T-helper 9 cell (primary cell): ENCODE measurements at regions not wholly inside any gene's neighbourhood (a gene's known extent, or its start where the extent isn't known, plus 50 kb on each side); places are given as distances from the start of the nearest gene placed in this dataset.

Experiments
- DNase-seq: peaks from one replicate; pipeline ENCODE4 v3.0.0-alpha.2; 2020

DNA sequence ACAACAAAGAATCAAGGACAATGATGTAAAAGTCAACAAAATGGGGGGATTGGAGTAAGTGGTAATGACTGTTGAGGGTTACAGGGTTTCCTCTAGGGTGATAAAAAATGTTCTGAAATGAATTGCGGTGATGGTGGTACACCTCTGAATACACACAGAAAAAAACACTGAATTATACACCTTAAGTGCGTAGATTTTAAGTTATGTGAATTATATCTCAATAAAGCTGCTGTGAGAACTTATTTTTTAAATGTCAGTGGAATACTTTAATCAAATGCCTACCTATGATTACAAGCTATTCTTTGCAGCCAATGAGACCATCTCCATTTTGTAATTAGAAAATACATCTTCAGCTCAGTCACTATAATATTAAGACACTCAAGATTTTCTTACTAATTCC is 53.5 kb downstream of the ZNF608 start:
- no peak for DNase-seq

DNA sequence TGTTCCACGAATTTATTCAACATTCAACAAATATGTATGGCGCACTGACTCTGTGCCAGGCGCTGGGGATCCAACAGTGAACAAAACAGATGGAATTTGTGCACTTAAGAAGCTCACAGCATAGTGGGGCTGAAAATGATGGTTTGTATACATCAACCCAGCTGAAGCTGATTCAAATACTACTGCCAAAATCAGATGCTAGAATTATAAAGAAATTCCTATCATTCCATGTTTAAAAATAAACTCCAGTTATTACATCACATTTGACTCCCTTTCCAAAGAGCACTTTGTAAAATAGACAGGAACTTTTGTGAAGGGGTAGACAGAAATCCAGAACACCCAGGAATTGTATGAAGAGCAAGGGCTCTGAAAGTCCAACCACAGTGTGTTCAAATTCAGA is 54.1 kb downstream of the ZNF608 start:
- no peak for DNase-seq

DNA sequence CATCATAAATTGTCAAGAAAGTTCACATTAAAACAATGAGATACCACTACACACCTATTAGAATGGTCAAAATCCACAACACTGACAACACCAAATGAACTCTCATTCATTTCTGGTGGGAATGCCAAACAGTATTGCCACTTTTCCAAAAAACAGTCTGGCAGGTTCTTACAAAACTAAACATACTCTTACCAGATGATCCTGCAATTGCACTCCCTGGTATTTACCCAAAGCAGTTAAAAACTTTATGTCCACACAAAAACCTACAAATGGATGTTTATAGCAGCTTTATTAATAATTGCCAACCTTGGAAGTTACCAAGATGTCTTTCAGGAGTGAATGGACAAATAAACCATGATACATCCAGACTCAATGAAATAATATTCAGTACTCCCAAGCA is 56.8 kb downstream of the ZNF608 start:
- DNase-seq, result no peak

DNA sequence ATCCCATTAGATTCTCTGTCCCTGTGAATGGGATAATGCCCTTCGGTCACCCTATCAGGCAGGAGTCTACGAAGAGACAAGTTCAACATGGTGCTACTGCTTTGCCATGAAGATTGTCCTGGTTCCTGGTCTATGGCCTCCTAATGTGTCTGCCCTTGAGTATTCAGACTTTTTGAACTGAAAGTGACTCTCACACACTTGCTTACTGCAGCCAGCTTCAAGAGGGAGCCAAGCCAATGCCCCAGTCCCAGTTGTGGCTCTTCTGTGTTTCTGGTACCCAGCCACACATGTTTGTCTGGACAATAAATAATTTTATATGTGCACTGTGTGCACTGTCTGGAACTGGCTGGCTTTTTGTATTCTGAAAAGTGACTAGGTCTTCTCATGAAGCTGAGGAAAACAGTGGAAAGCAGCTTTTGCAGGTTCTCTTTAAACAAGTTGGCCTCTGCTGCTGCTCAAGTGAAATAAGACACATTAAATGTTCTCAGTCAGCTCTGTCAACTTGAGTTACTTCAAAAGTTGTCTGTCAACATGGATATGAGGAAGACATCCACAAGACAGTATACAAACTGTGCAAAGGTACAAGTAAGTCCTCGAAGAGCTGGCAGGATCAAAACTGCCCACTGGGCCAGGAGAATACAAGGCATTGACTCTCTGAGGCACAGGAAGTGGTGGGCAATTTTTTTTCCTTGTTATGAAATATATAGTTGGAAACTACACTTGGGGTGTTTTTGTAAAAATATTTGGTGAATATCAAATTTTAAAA is 60.0 kb downstream of the ZNF608 start:
- no peak for DNase-seq

DNA sequence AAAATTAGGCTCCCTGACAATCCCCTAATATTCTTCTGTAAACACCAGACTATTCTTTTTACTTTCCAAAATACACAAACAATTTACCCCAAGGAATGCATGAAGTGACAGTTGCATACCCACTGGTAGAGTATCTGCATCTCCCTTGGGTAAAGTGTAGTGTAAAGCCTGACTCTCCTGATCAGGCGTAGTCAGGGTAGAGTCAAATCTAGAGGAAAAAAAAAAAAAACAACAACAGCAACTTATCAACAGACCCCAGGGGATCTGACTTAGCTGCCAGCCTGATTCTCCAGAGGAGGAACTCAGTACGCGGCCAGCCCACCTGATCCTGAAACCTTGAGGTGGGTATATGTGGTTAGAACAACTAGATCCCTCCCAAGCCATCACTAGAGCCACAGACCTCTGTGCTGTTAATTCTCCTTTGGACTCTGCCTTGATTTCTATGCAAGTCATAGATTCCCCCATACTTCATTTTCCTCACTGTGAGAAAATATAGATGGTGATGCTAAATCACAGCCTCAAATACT is 61.0 kb downstream of the ZNF608 start:
- DNase-seq, result no peak

DNA sequence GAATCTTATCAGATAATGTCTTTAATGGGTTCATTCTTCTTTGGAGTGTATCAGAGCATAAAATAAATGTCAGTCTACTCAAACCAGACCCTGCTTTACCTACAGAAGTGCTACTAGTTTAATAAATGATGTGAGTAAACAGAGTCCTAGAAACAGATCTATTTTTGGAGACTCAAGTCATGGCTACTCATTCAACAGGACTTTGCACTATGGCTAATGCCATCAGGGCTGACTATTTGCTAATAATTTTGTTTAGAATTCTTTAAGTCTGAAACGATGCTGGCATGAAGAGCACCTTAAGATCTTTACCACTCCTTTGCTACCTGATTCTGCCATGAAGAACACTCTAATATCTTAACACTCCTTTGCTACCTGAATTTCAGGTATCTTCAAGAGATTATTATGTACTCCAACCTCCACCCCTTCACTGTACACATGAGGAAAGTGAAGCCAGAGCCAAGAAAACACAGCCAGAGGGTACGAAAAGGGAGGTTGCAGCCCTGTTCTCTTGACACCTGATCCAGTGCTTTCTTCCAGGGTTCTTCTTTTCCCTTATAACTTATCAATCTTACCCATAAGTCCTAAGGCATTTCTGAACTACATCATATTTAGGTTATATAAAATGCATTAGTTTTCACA is 62.4 kb downstream of the ZNF608 start:
- DNase-seq, result no peak

DNA sequence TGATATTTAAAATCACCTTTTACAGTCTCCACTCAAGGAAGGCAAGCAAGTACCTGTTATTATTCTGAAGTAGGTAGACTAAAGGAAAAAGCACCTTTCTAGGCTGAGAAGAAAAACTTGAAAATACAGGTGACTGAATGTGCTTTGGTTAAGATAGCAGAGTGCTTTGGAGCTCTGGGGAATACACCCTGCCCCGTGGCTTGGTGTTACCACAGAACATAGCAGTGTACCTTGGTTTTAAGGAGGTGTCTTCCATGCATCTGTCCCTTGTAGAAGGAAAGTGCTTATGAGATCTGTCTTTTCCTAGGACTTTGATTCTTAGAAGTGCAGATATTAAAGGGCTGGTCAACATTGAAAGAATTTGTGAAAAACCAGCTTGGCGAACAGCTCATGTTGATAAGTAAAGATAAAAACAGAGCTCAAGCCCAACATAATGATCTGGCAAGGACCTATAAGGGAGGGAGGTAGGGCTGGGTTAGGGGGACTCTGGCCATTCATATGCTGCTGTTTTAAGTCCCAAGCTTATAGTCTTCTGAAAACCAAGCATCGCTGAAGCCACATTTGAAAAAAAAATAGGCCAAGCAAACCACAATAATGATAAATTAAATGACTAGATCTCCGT is 66.8 kb downstream of the ZNF608 start:
- DNase-seq, result no peak

DNA sequence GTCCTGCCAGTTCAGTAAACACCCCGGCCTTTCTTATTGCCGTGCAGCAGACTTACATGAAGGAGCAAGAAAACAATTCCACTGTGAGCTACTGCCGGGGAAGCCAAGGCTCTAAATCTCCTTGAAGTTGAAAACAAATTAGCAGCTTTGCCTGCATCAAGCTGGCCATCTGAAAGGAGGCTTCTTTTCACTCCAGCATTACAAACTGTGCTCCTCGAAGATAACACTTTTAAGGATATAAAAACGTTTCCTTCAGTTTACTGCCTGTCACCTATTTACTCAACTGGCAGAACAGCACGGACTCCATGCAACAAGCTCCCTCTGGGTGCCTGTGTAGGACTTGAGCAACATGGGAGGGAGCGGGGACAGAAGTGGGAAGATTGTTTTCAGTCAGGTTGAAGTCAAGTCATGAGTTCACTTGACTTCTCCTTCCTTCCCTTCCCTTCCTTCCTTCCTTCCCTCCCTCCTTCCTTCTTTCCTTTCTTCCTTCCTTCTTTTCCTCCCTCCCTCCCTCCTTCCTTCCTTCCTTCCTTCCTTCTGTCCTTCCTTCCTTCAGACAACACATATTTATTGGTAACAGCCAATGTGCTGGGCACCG is 67.4 kb downstream of the ZNF608 start:
- no peak for DNase-seq

DNA sequence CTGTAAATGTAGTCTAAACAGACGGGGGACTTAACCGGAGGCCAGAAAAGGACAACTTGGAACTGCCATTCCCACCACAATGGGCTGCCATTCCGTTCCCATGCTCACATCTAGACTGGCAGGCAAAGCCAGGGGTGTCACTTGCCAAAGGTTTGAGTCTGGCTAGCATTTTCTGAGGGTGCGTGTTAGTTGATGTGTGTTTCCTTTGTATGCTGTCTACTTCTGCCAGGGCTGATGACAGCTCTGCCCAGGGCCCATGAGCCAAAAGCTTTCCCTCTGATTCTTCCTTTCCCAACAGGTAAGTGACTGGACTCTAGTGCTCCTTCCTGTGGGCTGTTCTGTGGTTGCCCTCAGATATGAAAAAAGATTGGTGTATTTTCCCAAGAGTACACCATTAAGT is 68.0 kb downstream of the ZNF608 start:
- no peak for DNase-seq

DNA sequence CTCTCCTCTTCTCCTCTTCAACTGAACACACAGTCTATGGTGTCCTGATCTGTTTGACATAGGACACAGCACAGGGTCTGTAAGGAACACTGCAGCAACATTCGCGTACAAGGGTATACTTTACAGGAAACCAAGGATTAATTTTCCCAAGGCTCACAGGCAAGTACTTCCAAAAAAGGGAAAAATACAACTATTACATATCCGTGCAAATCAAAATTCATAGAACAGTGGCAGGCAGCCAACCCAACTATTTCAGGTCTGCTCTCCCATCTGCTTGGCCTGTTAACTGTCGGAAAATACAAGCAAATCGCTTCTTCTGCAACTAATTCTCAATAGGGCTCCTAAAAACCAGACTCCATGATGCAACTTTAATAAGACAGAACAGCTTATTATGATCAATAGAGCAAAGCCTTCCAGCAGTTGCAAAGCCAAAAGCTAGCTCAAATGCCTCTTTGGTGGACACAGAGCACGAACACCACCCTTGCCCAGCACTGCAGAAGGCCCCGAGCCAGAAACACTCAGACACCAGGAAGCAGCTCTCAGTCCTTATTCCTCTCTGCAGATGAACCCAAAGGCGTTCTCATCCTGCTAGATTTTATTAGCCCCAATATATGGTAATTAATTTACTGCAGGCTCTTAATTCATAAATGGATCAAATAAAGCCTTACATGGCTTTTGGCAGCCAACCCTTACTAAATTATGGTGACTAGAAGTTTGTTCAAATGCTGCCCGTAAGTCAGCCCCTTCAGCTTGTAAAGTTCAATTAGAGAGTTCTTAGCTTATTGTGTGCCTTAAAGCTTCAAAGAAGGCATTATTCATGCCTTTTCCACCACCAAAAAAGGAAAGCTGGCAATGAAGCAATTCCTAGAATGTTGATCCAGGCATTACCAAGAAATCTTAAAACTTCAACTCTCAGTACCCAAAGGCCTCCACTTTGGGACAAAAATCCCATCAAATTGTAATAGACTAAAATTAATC is 68.8 kb downstream of the ZNF608 start:
- DNase-seq, result no peak

DNA sequence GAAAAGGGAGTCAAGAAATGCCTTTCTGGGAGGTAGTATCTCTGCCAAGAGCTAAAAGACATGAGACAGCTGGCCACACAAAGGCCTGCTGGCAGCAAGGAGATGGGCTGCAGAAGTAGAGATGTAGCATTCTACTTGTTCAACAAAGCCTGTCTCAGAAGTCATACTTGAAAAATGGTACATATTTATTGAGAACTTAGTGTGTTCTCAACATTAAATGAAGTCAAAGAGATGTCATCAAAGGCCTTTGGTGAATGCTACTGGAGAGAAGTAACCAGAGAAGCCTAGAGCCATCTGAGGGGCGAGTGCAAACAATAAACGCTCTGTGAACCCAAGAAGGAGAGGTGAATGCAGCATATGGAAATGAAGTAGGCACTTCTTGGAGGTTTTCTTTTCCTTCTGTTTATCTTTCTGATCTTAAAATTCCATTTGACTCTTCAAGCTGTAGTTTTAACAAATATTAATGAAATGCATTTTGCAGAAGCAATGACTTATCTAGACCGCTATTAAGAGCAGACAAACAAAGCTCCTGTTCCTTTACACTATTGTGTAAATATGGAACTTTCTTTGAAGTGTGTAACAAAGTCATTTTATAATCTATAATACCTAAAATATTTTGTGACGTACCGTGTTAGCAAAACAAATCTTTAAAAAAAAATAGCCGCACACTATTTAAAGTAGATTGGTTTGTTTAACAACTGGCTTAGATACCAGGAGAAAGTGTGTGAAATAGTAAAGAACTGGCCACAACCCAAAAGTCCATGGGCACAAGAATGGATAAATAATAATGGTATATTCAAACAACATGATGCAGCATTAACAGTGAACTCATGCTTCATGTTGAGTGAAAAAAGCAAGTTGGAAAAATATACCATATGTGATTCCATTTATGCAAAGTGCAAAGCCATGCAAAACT is 70.2 kb downstream of the ZNF608 start:
- no peak for DNase-seq

DNA sequence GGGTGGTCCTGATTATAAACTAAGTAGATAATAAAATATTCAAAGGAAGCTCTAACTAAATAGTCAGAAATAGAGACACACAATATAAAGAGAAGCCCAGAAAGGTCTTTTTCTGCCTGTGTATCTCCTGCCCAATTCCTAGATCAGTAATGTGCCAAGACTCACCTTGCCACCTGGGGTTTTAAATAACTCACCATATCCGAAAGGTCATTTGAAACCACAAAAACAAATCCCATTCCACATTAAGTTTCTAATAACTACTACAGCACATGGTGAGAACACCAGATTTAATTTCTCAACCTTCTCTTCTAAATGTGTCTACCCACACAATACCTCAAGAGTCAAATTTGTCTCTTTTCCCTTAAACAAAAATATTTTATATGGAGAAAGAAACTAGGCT is 75.2 kb downstream of the ZNF608 start:
- no peak for DNase-seq

DNA sequence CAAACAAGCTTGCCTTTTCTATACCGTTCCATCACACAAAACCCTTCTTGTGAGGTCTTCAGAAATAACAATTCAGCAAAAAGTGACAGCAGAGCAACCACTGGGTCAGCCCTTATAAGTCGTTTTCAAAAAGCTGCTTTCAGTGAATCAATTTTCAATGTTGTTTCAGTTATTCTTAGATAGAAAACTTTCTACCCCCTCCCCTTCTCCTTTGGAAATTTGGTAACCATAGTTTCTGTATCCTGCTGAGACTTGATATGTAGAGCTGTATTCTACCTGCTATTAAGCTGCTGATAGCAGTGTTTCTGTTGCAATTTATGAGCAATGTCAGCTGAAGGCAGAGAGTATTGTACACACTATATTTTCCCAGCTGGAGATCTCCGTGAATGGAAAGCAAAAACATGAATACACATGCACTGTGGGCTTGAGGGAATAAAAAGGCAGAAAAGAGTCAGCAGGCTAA is 75.7 kb downstream of the ZNF608 start:
- DNase-seq, result no peak

DNA sequence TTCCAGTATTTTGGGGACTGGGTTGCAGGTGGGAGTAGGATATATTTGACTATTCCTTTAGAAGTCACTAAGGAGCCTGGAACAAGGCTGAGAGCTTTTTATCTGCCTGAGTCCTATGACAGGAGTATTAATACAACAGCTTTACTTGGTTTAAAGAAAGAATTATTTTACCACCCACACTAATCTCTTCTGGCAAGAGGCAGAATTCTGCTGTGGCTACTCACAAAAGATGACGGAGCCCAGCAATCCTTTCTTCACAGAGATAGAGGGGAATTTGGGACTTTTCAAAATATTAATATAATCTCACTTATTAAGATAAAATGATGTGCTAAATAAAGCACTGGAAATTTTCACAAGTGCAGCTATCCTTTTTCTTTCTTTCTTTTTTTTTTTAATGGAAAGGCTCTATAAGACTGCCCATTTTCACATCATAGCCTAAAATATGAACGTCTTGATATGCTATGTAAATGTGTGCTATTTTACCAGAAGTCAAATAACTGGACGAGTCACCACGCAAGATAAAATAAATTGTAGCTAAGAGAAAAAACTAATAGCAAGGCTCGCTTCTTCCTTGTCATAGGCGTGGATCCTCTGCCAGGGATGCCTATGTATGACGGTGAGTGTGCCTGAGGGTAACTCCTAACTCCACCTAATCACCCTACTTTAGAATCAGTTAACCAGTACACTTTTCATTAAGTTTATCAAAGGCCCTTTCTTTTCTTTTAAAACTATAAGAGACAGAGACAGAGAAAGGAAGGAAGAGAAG is 76.3 kb downstream of the ZNF608 start:
- DNase-seq, result no peak

DNA sequence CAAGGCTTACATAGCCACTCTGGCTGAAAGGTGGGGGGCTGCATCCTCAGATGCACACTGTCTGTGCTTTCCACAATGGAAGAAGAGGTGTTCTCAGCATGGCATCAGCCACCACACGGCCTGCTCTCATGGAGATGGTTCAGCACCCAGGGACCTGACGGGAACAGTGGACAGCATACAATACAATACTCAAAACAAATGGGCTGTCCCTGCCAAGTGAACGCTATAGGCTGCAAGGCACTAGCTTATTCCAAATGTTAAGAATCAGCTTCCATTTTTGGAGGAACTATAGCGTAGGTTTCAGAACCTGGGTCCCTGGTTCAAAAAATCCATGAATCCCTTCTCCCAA is 77.2 kb downstream of the ZNF608 start:
- no peak for DNase-seq

DNA sequence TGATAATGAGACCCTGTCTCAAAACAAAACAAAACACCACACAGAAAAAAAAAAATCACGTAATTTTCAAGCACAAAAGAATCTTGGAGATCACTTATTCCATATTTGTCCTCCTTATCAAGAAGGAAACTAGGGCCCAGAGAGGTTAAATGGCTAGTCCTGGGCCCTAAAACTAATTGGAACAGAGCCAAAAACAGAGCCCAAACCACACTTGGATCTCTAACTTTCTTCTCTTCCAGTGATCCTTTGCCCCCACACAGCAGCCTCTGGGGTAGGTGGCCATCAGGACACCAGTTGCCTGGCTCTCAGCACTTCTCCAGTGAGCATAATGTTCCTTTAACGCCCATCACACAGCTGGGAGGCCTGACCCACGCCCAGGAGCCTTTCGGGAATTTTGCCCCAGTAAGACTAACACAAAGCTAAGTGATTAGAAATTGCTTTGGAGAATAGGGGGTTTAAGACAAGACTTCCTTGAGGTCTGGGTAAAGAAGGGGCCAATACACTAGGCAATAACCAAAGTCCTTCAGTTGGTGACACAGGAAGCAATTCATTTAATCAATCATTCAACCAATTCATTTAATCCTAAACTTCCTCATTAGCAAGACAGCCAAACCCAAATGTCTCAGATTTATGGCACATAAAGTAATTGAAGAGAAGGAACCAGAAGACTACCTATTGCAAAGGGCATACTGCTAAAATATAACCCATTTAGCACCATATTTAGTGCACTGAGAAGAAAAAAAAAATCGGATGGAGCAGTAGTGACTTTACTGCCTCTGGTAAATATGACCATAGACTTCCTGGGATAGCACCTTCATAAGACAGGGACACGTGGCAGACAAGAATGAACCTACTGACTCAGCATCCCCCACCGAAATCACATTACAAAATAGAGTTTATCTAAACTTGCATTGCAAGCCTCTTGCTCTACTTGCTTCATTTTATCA is 77.8 kb downstream of the ZNF608 start:
- DNase-seq, result no peak

DNA sequence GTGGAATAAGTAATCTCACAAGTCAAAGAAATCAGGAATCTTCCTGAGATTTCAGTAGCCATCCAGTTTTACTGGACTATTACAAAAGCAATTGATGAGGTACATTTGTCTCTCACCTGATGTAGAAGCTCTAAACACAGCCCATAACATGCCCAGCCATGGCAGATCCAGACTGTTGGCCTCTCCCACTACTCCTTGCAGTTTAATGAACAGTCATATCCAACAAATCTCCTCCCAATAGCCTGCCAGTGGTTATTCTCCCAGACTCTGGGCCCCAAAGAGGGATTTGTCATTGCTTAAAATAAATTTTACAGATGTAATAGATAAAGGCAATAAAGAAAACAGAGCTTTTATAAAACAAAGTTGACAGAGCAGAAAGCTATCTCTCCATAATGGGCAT is 80.8 kb downstream of the ZNF608 start:
- no peak for DNase-seq

DNA sequence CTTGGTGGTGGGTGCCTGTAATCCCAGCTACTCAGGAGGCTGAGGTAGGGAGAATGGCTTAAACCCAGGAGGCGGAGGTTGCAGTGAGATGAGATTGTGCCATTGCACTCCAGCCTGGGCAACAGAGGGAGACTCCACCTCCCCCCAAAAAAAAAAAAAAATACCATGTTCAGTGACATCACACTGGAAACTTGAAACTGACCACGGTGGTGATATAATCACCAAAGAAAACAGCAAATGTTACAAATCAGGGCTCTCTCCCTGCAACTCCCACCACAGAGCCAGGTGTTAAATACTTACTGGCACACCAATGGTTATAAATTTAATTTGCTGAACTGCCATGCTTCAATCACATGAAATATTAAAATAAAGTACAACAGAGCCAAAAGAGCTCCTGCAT is 81.4 kb downstream of the ZNF608 start:
- no peak for DNase-seq

DNA sequence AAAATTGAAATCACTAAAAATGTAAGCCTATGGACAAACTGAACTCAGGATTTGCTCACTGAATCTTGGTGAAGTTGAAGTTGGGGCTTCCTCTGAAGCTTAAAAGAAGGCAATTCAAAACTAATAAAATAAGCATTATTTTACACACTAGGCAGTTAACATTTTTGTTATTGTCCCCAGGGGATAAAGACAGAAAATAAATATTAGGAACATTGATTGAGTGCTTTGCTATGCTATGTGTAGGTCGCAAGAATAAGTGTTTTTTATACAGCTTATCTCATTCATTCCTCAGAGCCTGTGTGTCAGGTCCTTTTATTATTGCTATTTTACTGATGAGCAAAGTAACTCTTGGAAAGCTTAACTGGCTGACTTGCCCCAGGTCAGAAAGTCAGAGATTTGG is 82.2 kb downstream of the ZNF608 start:
- DNase-seq, result no peak
